HepG2 (cell line): ENCODE measurements at regions not wholly inside any gene's neighbourhood (a gene's known extent, or its start where the extent isn't known, plus 50 kb on each side); places are given as distances from the start of the nearest gene placed in this dataset.

ENCODE experiments used
- ADNP ChIP-seq: sonication (generic); formaldehyde crosslinking; IDR thresholded peaks from 2 replicates; pipeline ENCODE4 v1.4.0; 2020; ENCODE audit warnings: missing genetic modification reagents
- GABPB1 ChIP-seq: IDR thresholded peaks from 2 replicates; pipeline ENCODE4 v1.6.1; 2016; ENCODE audit warnings: mild to moderate bottlenecking, missing genetic modification reagents, moderate library complexity, missing compliant biosample characterization
- GATA4 ChIP-seq: sonication (generic); IDR thresholded peaks from 2 replicates; pipeline ENCODE4 v1.6.1; 2016; ENCODE audit warnings: antibody characterized with exemption, low read depth, borderline replicate concordance
- MAZ ChIP-seq, 2 experiments: sonication (generic) in 1 of 2; formaldehyde crosslinking in 1 of 2; IDR thresholded peaks; 2 replicates each; pipeline versions ENCODE4 v1.5.0 to v1.6.1; 2012 to 2020; ENCODE audit warnings: low read depth in 2 of 2, mild to moderate bottlenecking in 2 of 2, borderline replicate concordance in 1 of 2, improper control_type of control experiment in 1 of 2, low read length in 1 of 2, missing genetic modification reagents in 1 of 2, moderate library complexity in 1 of 2
- MIER2 ChIP-seq: IDR thresholded peaks from 2 replicates; pipeline ENCODE4 v1.6.1; 2016; ENCODE audit warnings: missing biosample characterization, missing genetic modification reagents
- MTA3 ChIP-seq: sonication (generic); formaldehyde crosslinking; IDR thresholded peaks from 2 replicates; pipeline ENCODE4 v1.4.0; 2020; ENCODE audit warnings: missing genetic modification reagents
- NFKB2 ChIP-seq: sonication (generic); formaldehyde crosslinking; IDR thresholded peaks from 2 replicates; pipeline ENCODE4 v1.4.0; 2020; ENCODE audit warnings: missing genetic modification reagents, borderline replicate concordance
- NFYC ChIP-seq: IDR thresholded peaks from 2 replicates; pipeline ENCODE4 v1.6.1; 2016; ENCODE audit warnings: missing genetic modification reagents, missing compliant biosample characterization
- NPAS2 ChIP-seq: sonication (generic); formaldehyde crosslinking; IDR thresholded peaks from 2 replicates; pipeline ENCODE4 v1.8.0; 2022; ENCODE audit warnings: mild to moderate bottlenecking, missing genetic modification reagents, borderline replicate concordance
- ONECUT2 ChIP-seq: sonication (generic); formaldehyde crosslinking; IDR thresholded peaks from 2 replicates; pipeline ENCODE4 v1.4.0; 2020; ENCODE audit warnings: missing genetic modification reagents
- TERF1 ChIP-seq: sonication (generic); formaldehyde crosslinking; IDR thresholded peaks from 2 replicates; pipeline ENCODE4 v1.8.0; 2022; ENCODE audit warnings: mild to moderate bottlenecking, missing genetic modification reagents, moderate library complexity
- TFAP4 ChIP-seq: sonication (generic); IDR thresholded peaks from 2 replicates; pipeline ENCODE4 v1.6.1; 2016; ENCODE audit warnings: low read depth, borderline replicate concordance
- ZFP91 ChIP-seq: sonication (generic); formaldehyde crosslinking; IDR thresholded peaks from 2 replicates; pipeline ENCODE4 v1.9.0; 2022; ENCODE audit warnings: missing genetic modification reagents, mild to moderate bottlenecking, borderline replicate concordance
- ZHX1 ChIP-seq: sonication (generic); formaldehyde crosslinking; IDR thresholded peaks from 2 replicates; pipeline ENCODE4 v1.8.1; 2022; ENCODE audit warnings: low read depth, mild to moderate bottlenecking, missing genetic modification reagents
- ZNF260 ChIP-seq: sonication (generic); formaldehyde crosslinking; IDR thresholded peaks from 2 replicates; pipeline ENCODE4 v1.4.0; 2020; ENCODE audit warnings: missing genetic modification reagents, low read depth, mild to moderate bottlenecking, borderline replicate concordance
- ZNF281 ChIP-seq: sonication (generic); formaldehyde crosslinking; IDR thresholded peaks from 2 replicates; pipeline ENCODE4 v1.4.0; 2020; ENCODE audit warnings: missing genetic modification reagents, borderline replicate concordance
- ZNF333 ChIP-seq: sonication (generic); formaldehyde crosslinking; IDR thresholded peaks from 2 replicates; pipeline ENCODE4 v1.4.0; 2020; ENCODE audit warnings: mild to moderate bottlenecking, missing genetic modification reagents, borderline replicate concordance
- ZNF552 ChIP-seq: sonication (generic); formaldehyde crosslinking; IDR thresholded peaks from 2 replicates; pipeline ENCODE4 v1.9.0; 2022; ENCODE audit warnings: missing genetic modification reagents, mild to moderate bottlenecking, borderline replicate concordance
- ZNF672 ChIP-seq: sonication (generic); formaldehyde crosslinking; IDR thresholded peaks from 2 replicates; pipeline ENCODE4 v1.8.1; 2022; ENCODE audit warnings: missing genetic modification reagents
- ZNF878 ChIP-seq: sonication (generic); formaldehyde crosslinking; IDR thresholded peaks from 2 replicates; pipeline ENCODE4 v1.8.1; 2023; ENCODE audit warnings: mild to moderate bottlenecking, missing genetic modification reagents, moderate library complexity

GRCh38 chr2:14903709-14904374 lies 271.3 kb downstream of the LRATD1 start (continued):
- TF ChIP-seq NPAS2 (CRISPR knock-in tag) (no peak), MTA3 (no peak), ZNF260 (no peak), GABPB1 (no peak), TFAP4 (0 out of 2 replicates have a peak, but pooled peaks have one; percentile 19), ZNF281 (CRISPR knock-in tag) (0 out of 2 replicates have a peak, but pooled peaks have one; percentile 28), ZNF878 (CRISPR knock-in tag) (no peak), ONECUT2 (CRISPR knock-in tag) (no peak), NFYC (CRISPR knock-in tag) (no peak), MAZ (IDR thresholded peaks at IDR 0.05; ENCODE audit: borderline replicate concordance, low read depth, low read length) (peak; percentile 15; the same call in 1 of the 2 replicates), MAZ (CRISPR knock-in tag; IDR thresholded peaks at IDR 0.05; ENCODE audit: low read depth) (no peak), ZNF333 (CRISPR knock-in tag) (no peak), ZNF552 (CRISPR knock-in tag) (no peak), MIER2 (CRISPR knock-in tag) (0 out of 2 replicates have a peak, but pooled peaks have one; percentile 34), ZNF672 (no peak), ADNP (CRISPR knock-in tag) (no peak), NFKB2 (peak; percentile 37; the same call in 1 of the 2 replicates), ZFP91 (CRISPR knock-in tag) (0 out of 2 replicates have a peak, but pooled peaks have one; percentile 24), TERF1 (CRISPR knock-in tag) (no peak), GATA4 (no peak), ZHX1 (no peak)
